ENCODE measurements at regions not wholly inside any gene's neighbourhood (a gene's known extent, or its start where the extent isn't known, plus 50 kb on each side); places are given as distances from the start of the nearest gene placed in this dataset.

GRCh38 chr22:47432683-47433082 lies 670.2 kb downstream of the TBC1D22A start:
- no peak for TF ChIP-seq CTCF (IDR thresholded peaks at IDR 0.05)
- no peak for TF ChIP-seq ZFX (IDR thresholded peaks at IDR 0.05; ENCODE audit: borderline replicate concordance)
